Coronary artery (tissue), 2 donors: ENCODE measurements at regions not wholly inside any gene's neighbourhood (a gene's known extent, or its start where the extent isn't known, plus 50 kb on each side); places are given as distances from the start of the nearest gene placed in this dataset.

Experiments used
- DNase-seq: peaks from one replicate; pipeline ENCODE4 v3.0.0-alpha.2; 2017; ENCODE audit warnings: low spot score
- H3K27ac ChIP-seq, 2 donors: fragments of 200-600 bp; sonication (generic); one replicate each; pipeline ENCODE4 v1.5.1; 2016 to 2019
- H3K4me3 ChIP-seq: fragments of 200-600 bp; sonication (generic); 2 replicates; pipeline ENCODE4 v1.5.1; 2016; ENCODE audit warnings: mild to moderate bottlenecking, moderate library complexity
- TF ChIP-seq, protein P1 (sequence below): fragments of 200-600 bp; sonication (generic); IDR thresholded peaks from one replicate; pipeline ENCODE4 v1.5.1; 2019; ENCODE audit warnings: antibody characterized with exemption

DNA sequence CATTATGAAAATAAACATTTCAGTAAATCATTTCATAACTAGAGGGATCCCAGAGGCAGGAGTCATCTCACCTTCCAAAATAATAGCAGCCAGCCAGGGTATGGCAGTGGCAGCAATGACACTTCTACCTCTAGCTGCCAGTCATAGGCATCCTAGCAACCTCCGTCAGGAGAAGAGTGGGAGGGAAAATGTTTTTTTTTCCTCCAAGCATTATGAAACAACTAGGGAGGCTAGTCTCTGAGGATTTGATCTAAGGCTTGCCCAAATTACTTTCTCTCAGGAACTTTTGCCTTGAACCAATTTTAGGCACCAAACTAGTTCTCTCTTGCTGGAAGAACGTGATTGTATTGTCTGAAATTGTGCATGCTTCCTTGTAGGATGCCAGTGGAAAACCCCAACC lies 208.7 kb upstream of the PREP start:
- H3K27ac ChIP-seq, result no peak overlapping the region
- no peak for DNase-seq
- TF ChIP-seq, protein P1, sequence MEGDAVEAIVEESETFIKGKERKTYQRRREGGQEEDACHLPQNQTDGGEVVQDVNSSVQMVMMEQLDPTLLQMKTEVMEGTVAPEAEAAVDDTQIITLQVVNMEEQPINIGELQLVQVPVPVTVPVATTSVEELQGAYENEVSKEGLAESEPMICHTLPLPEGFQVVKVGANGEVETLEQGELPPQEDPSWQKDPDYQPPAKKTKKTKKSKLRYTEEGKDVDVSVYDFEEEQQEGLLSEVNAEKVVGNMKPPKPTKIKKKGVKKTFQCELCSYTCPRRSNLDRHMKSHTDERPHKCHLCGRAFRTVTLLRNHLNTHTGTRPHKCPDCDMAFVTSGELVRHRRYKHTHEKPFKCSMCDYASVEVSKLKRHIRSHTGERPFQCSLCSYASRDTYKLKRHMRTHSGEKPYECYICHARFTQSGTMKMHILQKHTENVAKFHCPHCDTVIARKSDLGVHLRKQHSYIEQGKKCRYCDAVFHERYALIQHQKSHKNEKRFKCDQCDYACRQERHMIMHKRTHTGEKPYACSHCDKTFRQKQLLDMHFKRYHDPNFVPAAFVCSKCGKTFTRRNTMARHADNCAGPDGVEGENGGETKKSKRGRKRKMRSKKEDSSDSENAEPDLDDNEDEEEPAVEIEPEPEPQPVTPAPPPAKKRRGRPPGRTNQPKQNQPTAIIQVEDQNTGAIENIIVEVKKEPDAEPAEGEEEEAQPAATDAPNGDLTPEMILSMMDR, result no peak

DNA sequence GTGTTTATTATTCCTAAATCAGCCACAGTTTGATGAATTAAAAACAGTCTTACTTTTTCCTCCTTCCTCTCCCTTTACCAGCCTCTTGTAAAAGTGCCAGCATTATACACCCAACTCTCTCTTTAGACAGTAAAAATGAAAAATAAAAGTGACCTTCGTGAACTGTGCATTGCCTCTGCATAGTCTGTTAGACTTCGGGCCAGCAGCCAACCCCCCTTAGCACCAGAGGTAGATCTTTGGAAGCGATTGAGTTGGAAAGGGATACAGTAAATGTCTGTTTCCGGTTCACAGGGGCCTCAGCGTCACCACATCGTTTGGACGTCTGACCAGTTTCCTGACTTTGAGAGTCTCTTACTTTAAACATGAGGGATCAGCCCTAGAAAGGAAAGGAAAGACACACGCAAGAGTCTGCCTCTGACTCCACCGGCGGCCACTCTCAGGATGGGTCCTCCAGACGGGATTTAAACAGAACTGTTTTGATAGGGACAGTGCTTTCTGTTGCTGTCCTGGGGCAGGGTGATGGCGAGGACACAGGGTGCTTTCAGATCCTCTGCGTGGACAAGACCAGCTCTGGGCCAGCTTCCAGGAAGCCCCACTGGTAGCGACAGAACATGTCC lies 206.6 kb upstream of the PREP start:
- no peak for DNase-seq
- Histone ChIP-seq H3K4me3 (no peak overlapping the region), H3K27ac (no peak overlapping the region)
- TF ChIP-seq, protein P1, result no peak

More for the DNA sequence above, 208.7 kb upstream of the PREP start:
- H3K4me3 ChIP-seq, result no peak overlapping the region

DNA sequence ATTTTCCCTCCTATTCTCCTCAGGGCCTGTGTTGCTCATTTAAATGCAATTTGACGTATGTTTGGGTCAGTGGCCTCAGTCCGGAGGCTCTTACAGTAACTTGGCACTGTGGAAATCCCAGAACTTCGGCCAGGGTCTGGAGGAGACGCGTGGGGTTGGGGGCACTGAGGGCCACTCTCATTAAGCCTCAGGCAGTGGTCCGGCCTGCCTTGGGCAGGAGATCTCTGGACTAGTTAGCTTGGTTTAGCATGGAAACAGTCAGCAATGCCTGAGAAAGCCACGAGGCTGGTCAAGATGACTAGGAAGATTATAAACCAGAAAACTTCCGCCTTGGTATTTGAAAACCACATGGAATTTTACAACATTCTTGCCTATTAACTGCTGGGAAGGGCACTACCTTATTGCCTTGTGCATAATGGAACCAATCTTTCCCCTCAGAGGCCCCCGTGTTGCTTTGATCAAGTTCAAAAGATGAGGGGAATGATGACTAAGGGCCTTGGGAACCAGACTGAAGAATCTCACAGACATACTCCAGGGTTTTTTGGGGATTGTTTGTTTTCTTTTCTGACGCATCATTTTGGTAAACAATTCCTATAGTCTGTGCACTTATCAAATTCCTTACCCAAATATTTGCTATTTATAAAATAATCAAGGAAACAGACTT lies 206.0 kb upstream of the PREP start:
- TF ChIP-seq, protein P1, result no peak
- no peak for DNase-seq
- no peak overlapping the region for H3K27ac ChIP-seq
- H3K4me3 ChIP-seq, result no peak overlapping the region

DNA sequence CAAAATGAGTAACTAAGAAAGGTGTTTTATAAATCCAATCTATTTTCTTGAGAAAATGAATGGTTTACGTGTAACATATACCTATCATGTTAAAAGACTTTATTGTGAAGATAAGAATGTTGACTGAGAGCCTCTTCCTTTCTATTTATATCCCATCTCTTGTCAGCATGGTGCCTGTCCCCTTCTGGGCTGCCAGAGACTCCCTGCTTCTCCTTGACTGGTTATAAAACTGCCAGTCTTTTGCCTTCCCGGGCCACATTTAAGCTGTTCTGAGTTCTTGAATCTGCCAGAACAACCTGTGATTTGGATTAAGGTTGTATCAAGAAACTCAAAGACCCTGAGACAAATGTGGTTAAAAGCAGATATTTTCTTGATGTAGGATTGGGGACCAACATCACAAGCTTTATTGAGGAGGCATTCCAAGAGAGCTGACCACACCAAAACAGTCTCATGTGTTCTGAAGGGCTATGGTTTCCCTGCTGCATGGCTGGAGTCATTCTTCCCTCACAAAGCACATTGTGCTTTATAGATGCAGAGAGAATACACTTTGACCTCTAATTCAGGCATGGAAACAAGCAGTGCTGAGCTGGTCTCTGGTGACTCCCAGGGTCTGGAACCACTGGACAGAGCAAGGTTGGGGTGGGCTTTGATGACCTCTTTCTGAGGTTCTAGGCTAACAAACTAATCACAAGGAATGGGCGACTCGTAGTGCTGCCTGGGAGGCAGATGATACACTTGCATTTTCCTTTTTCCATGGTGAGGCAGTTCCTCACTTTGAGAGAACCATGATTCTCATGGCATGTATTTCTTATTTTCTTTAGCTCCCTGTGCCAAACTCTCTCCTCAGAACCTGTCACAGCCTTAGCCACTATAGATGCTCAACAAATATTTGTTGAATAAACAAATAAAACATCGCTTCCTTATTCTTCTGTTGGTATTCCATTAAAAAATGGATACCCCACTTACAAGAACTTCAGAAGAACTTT lies 205.0 kb upstream of the PREP start:
- DNase-seq, result no peak
- H3K4me3 ChIP-seq, result no peak overlapping the region
- TF ChIP-seq, protein P1, result no peak
- H3K27ac ChIP-seq, result no peak overlapping the region

DNA sequence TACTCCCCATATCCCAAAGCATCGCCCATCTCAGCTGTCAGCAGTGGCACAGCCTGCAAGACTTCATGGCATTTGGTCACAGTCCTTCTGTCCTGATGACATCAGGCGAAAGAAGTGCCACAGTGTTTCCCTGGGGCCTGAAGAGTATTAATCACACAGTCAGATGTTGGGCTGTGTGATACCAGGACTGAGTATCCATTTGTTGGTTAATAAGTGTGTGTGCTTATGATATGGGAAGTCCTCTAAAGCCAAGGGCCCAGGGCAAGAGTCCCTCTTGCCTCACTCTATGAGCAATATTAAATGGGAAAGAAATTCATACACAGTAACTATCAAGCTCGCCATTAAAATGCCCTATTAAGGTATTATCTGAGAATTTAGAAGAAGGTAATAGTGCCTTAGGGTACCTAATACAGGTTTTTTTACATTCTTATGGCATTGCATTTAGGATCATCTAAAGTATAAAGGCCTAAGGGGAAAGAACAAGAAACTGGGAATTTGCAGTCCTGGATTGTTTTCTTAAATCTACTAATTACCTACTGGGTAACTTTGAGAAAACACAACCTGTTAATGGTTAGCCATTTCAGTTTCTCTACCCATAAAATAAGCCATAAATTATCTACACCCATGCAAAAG lies 204.1 kb upstream of the PREP start:
- TF ChIP-seq, protein P1, result no peak
- Histone ChIP-seq H3K4me3 (no peak overlapping the region), H3K27ac (no peak overlapping the region)
- no peak for DNase-seq

DNA sequence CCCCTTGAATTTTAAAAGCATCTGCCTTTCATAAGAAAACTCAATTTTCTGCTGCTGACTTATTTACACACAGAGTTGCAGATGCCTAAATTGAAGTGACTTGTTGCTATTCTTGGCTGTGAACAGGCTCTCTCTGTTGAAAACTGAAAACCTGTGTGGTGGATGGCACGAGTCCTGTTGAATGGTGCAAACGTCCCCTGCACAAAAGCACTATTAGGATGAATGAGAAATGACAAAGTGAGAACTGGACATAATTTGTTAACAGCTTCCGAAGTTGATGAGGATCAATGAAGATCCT lies 201.7 kb upstream of the PREP start:
- no peak overlapping the region for H3K27ac ChIP-seq
- no peak overlapping the region for H3K4me3 ChIP-seq
- no peak for DNase-seq
- TF ChIP-seq, protein P1, result no peak
